Chondrocyte (in vitro differentiated cells): ENCODE measurements at regions not wholly inside any gene's neighbourhood (a gene's known extent, or its start where the extent isn't known, plus 50 kb on each side); places are given as distances from the start of the nearest gene placed in this dataset.

Source experiments
- DNase-seq: peaks from one replicate; pipeline ENCODE4 v3.0.0; 2021; ENCODE audit warnings: mixed read lengths, low spot score
- H3K27ac Mint-ChIP-seq: one replicate; pipeline ENCODE4 v1.8.0; 2021; ENCODE audit warnings: mild to moderate bottlenecking, moderate library complexity, mixed read lengths; ENCODE audit not compliant: unreplicated experiment
- H3K27me3 Mint-ChIP-seq: 2 replicates; pipeline ENCODE4 v1.8.0; 2021; ENCODE audit warnings: low read depth, mixed read lengths
- H3K36me3 Mint-ChIP-seq: 2 replicates; pipeline ENCODE4 v1.8.0; 2021; ENCODE audit warnings: low read depth, mixed read lengths
- H3K4me1 Mint-ChIP-seq: 2 replicates; pipeline ENCODE4 v1.8.0; 2021; ENCODE audit warnings: low read depth, mild to moderate bottlenecking, mixed read lengths
- H3K4me3 Mint-ChIP-seq: one replicate; pipeline ENCODE4 v1.8.0; 2021; ENCODE audit warnings: mild to moderate bottlenecking, moderate library complexity, mixed read lengths; ENCODE audit not compliant: unreplicated experiment
- H3K9me3 Mint-ChIP-seq: 2 replicates; pipeline ENCODE4 v1.8.0; 2021; ENCODE audit warnings: low read depth, mixed read lengths
- CTCF ChIP-seq: fragments of 200-600 bp; sonication (generic); IDR thresholded peaks from 2 replicates; pipeline ENCODE4 v1.5.0; 2021; ENCODE audit warnings: antibody characterized with exemption, mild to moderate bottlenecking, moderate library complexity

- no peaks in the 10 kb centered on the region for H3K36me3 Mint-ChIP-seq
- no peak overlapping the region for H3K27ac Mint-ChIP-seq
- TF ChIP-seq CTCF: no peak
- no peak overlapping the region for H3K4me3 Mint-ChIP-seq
- no peak for DNase-seq
- H3K27me3 Mint-ChIP-seq: peaks cover 19% of the 10 kb centered on the region
- H3K9me3 Mint-ChIP-seq: peaks cover 4% of the 10 kb centered on the region
- no peaks in the 10 kb centered on the region for H3K4me1 Mint-ChIP-seq
Observed at GRCh38 chr22:49143812-49144211, 683.9 kb downstream of the BRD1 start.

- Mint-ChIP-seq H3K27me3 (peaks cover 12% of the 10 kb centered on the region), H3K36me3 (no peaks in the 10 kb centered on the region), H3K9me3 (peaks cover 4% of the 10 kb centered on the region), H3K27ac (no peak overlapping the region), H3K4me1 (no peaks in the 10 kb centered on the region), H3K4me3 (no peak overlapping the region)
- no peak for DNase-seq
- no peak for TF ChIP-seq CTCF
Observed at GRCh38 chr22:49142891-49143290, 684.8 kb downstream of the BRD1 start.

GRCh38 chr22:49142296-49142695 is 685.4 kb downstream of the BRD1 start:
- Mint-ChIP-seq H3K27me3 (peaks cover 10% of the 10 kb centered on the region), H3K9me3 (peaks cover 4% of the 10 kb centered on the region), H3K36me3 (no peaks in the 10 kb centered on the region), H3K4me3 (no peak overlapping the region), H3K4me1 (no peaks in the 10 kb centered on the region), H3K27ac (no peak overlapping the region)
- no peak for DNase-seq
- TF ChIP-seq CTCF: no peak

- Mint-ChIP-seq H3K27ac (no peak overlapping the region), H3K36me3 (no peaks in the 10 kb centered on the region), H3K4me1 (no peaks in the 10 kb centered on the region), H3K9me3 (peaks cover 4% of the 10 kb centered on the region), H3K4me3 (no peak overlapping the region), H3K27me3 (peaks cover 10% of the 10 kb centered on the region)
- no peak for DNase-seq
- no peak for TF ChIP-seq CTCF
Observed at GRCh38 chr22:49141761-49142160, 685.9 kb downstream of the BRD1 start.

GRCh38 chr22:49140911-49141665 is 686.6 kb downstream of the BRD1 start:
- Mint-ChIP-seq H3K27ac (no peak overlapping the region), H3K9me3 (peaks cover 4% of the 10 kb centered on the region), H3K4me3 (no peak overlapping the region), H3K36me3 (no peaks in the 10 kb centered on the region), H3K4me1 (no peaks in the 10 kb centered on the region), H3K27me3 (peaks cover 10% of the 10 kb centered on the region)
- TF ChIP-seq CTCF: no peak
- DNase-seq: no peak
